ENCODE measurements at regions not wholly inside any gene's neighbourhood (a gene's known extent, or its start where the extent isn't known, plus 50 kb on each side); places are given as distances from the start of the nearest gene placed in this dataset.

DNA sequence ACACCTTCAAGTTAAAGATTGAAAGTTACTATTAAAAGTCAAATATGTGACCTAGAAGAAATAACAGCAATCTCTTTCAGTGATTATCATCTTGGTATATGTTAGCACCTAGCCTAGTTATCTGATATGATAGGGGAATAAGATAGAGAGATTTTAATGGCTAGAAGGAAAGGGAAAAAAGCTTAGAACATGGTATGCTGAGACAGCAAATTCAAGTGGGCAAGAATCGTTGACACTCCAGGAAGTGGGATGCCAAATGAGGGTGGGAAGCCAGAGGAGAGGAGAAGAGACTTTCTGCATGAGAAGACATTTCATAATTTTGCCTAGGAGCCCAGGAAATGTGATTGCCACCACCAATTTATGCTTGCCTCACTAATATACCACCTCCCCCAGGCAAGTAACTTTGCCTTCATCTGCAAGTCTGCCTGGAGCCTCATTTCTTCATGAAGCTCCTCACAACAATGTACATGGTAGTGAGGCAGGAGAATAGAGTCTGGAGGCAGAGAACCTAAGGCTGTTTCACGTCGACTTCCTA, 504.9 kb downstream of the TNS1 start:
- no peak overlapping the region for H3K4me3 ChIP-seq (ENCODE audit: low read depth, low read length)
- TF ChIP-seq, protein P1, sequence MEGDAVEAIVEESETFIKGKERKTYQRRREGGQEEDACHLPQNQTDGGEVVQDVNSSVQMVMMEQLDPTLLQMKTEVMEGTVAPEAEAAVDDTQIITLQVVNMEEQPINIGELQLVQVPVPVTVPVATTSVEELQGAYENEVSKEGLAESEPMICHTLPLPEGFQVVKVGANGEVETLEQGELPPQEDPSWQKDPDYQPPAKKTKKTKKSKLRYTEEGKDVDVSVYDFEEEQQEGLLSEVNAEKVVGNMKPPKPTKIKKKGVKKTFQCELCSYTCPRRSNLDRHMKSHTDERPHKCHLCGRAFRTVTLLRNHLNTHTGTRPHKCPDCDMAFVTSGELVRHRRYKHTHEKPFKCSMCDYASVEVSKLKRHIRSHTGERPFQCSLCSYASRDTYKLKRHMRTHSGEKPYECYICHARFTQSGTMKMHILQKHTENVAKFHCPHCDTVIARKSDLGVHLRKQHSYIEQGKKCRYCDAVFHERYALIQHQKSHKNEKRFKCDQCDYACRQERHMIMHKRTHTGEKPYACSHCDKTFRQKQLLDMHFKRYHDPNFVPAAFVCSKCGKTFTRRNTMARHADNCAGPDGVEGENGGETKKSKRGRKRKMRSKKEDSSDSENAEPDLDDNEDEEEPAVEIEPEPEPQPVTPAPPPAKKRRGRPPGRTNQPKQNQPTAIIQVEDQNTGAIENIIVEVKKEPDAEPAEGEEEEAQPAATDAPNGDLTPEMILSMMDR (IDR thresholded peaks at IDR 0.05; ENCODE audit: low read depth, low read length) = no peak
- in situ Hi-C loops (cut with HindIII; ENCODE audit: low sequenced_read_pairs) = no loop called here
- no peak for DNase-seq (ENCODE audit: low read depth, low spot score)

DNA sequence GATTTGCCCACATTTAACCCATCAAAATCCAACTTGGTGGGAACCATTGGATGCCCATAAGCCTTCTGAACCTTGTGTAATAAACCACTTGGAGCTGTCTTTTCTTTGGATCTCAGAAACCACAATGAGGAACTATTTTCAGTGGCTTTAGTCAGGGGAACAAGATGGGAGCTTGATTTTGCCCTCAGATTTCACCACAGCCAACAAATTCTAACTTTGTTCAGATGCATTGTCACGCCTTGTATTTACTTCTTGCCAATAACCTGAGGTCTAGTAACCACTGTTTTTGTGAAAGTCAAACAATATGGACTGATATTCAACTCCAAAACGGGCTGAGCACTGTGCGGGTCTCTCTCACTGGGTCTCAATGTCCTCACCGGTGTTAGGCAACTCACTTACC, 508.2 kb downstream of the TNS1 start:
- no peak overlapping the region for H3K4me3 ChIP-seq (ENCODE audit: low read depth, low read length)
- in situ Hi-C loops (cut with HindIII; ENCODE audit: low sequenced_read_pairs) = no loop called here
- DNase-seq (ENCODE audit: low read depth, low spot score) = no peak
- TF ChIP-seq, protein P1 (IDR thresholded peaks at IDR 0.05; ENCODE audit: low read depth, low read length) = no peak

DNA sequence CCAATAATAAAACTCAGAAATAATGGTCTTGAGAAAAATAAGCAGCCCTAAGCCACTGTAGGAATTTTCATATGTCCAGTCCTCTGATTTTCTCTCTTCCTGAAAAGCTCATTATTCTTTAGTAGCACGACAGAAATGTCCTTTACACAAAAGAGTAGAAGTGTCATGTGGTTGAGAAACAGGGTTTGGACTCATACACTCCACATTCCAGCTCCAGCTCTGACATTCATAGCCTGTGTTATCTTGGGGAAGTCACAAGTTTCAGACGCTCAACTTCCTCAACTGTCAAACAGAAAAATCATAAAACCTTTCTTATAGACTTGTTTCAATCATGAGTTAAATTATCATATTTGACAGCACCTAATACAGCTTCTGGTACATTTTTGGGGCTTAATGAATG, 511.5 kb downstream of the TNS1 start:
- TF ChIP-seq, protein P1 (IDR thresholded peaks at IDR 0.05; ENCODE audit: low read depth, low read length) = no peak
- H3K4me3 ChIP-seq (ENCODE audit: low read depth, low read length) = no peak overlapping the region
- DNase-seq (ENCODE audit: low read depth, low spot score) = no peak
- in situ Hi-C loops (cut with HindIII; ENCODE audit: low sequenced_read_pairs) = no loop called here

DNA sequence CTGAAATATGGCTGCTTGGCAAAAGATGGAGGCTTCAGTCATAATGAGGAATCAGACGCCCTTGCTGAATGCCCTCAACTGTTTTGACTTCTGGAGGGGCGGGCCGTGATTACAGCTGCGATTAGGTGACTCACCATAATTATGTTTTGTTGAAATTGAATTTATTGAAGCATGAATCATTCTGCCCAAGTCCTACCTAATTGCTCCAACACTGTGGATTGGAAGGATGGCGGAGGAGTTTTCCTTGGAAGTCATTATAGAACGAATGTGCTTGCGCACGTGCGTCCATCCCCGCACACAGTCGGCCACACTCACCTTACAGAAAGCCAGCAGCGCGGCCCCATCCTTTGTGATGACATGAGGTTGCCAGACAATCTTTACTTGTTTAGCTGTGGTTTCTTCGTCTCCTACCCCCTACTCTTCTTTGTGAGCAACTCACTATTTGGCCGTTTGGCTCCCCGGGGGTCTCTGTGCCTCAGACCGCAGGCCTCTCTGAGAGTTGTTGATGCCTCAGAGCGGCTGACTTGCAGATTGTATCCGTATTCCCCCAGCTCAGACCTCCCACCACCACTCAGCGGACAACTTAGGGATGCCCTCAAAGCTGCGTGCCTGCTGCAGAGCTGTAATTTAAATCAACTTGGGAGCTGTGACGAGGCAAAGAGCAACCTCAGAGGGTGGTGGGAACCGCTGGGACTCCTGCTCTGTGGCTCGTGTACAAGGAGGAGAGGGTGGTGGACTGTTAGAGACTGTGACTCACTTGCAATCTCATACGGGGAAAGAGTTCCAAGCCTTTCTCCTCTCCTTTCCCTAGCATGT, 513.4 kb downstream of the TNS1 start:
- TF ChIP-seq, protein P1 (IDR thresholded peaks at IDR 0.05; ENCODE audit: low read depth, low read length) = no peak
- in situ Hi-C loops (cut with HindIII; ENCODE audit: low sequenced_read_pairs) = no loop called here
- peak; percentile 33 for DNase-seq (ENCODE audit: low read depth, low spot score)
- no peak overlapping the region for H3K4me3 ChIP-seq (ENCODE audit: low read depth, low read length)

DNA sequence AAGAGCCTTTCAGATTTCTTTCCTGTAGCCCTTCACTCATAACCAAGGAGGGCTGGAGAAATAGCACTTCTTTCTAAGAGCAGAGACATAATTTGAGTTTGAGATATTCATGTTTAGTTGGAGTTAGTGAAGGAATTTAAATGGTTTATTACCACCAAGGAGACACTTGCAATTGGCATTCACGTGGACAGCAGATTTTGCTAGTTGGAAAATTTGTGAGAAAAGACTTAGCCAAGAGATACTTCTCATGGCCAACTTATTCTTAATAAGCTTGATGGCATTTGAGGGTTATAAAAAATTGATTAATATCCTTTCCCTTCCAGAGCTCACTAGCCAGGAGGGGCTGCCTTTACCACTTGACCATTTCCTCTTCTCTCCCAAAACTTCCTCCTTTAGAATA, 518.7 kb downstream of the TNS1 start:
- no peak overlapping the region for H3K4me3 ChIP-seq (ENCODE audit: low read depth, low read length)
- TF ChIP-seq, protein P1 (IDR thresholded peaks at IDR 0.05; ENCODE audit: low read depth, low read length) = no peak

DNA sequence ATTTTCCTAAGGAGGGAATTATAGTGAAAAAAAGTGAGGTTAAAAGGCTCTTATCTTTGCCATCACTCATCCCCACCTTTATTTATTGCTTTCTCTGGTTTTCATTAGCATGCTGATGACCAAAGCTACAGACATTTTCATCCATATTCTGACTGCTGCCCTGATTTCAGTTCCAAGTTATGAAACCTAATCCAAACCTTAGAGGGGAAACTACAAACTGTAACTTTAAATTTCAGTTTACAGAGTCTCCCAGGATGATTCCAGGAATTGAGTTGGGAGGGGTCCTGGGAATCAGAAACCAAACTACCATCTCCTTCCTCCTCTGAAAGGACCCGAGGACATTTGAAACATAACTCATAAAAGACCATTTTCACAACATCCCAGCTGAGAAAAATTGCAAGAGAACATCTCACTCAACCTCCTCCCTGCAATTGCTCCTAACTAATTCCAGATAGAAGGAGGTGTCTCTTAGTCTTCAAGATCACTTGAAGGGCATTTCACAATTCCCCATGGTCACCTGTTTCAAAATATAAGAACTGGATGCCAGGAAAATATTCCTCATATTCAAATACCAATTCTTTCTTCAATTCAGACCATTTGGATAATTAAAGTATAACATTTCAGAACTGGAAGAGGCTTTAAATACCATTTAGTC, 520.6 kb downstream of the TNS1 start:
- in situ Hi-C loops (cut with HindIII; ENCODE audit: low sequenced_read_pairs) = no loop called here
- H3K4me3 ChIP-seq (ENCODE audit: low read depth, low read length) = no peak overlapping the region
- DNase-seq (ENCODE audit: low read depth, low spot score) = no peak
- TF ChIP-seq, protein P1 (IDR thresholded peaks at IDR 0.05; ENCODE audit: low read depth, low read length) = no peak

More for the DNA sequence above, 518.7 kb downstream of the TNS1 start:
- DNase-seq (ENCODE audit: low read depth, low spot score) = no peak
- in situ Hi-C loops (cut with HindIII; ENCODE audit: low sequenced_read_pairs) = no loop called here

All from astrocyte of the spinal cord (primary cell).